HL-60 (cell line): ENCODE measurements at regions not wholly inside any gene's neighbourhood (a gene's known extent, or its start where the extent isn't known, plus 50 kb on each side); places are given as distances from the start of the nearest gene placed in this dataset.

Experiments
- DNase-seq, 2 experiments: peaks; one replicate each; pipeline ENCODE4 v3.0.0-alpha.2; 2010 to 2020; ENCODE audit warnings: low read depth in 1 of 2, low spot score in 1 of 2
- H3K27ac ChIP-seq: fragments of 250-450 bp; sonication (Bioruptor Pico); replicated peaks from 2 replicates; pipeline ENCODE4 v1.5.1; 2020; ENCODE audit warnings: mild to moderate bottlenecking, moderate library complexity
- H3K27me3 ChIP-seq: fragments of 250-450 bp; sonication (Bioruptor Pico); 2 replicates; pipeline ENCODE4 v1.5.1; 2021; ENCODE audit warnings: mild to moderate bottlenecking, moderate library complexity; ENCODE audit not compliant: insufficient read depth, poor library complexity, severe bottlenecking
- H3K4me3 ChIP-seq: replicated peaks from 2 replicates; pipeline ENCODE4 v1.5.1; 2011; ENCODE audit warnings: mild to moderate bottlenecking, control low read depth, low read length; ENCODE audit not compliant: insufficient read depth
- CTCF ChIP-seq: IDR thresholded peaks from one replicate; pipeline ENCODE4 v1.5.1; 2011; ENCODE audit warnings: low read length, control low read depth, inconsistent platforms; ENCODE audit not compliant: insufficient read depth
- GABPA ChIP-seq: IDR thresholded peaks from 2 replicates; pipeline ENCODE4 v1.6.1; 2012; ENCODE audit warnings: low read depth
- POLR2AphosphoS5 ChIP-seq: IDR thresholded peaks from 2 replicates; pipeline ENCODE4 v1.6.1; 2012; ENCODE audit warnings: low read depth
- REST ChIP-seq: IDR thresholded peaks from 2 replicates; pipeline ENCODE4 v1.6.1; 2012; ENCODE audit warnings: low read depth; ENCODE audit not compliant: insufficient replicate concordance
- SPI1 ChIP-seq: IDR thresholded peaks from 2 replicates; pipeline ENCODE4 v1.6.1; 2012; ENCODE audit warnings: low read depth, mild to moderate bottlenecking, borderline replicate concordance

- DNase-seq: no peak
- H3K27me3 ChIP-seq: no peaks in the 10 kb centered on the region
- TF ChIP-seq SPI1: no peak
- TF ChIP-seq REST: no peak
- no peak for TF ChIP-seq POLR2AphosphoS5
- no peak for TF ChIP-seq GABPA
- TF ChIP-seq CTCF: no peak
- H3K4me3 ChIP-seq: no peak overlapping the region
- no peak overlapping the region for H3K27ac ChIP-seq
These were observed 134.8 kb downstream of the FBXO4 start for GRCh38 chr5:42059778-42060464.

- DNase-seq: no peak
- Histone ChIP-seq H3K4me3 (no peak overlapping the region), H3K27me3 (no peaks in the 10 kb centered on the region), H3K27ac (no peak overlapping the region)
- TF ChIP-seq SPI1 (no peak), CTCF (no peak), POLR2AphosphoS5 (no peak), GABPA (no peak), REST (no peak)
These were observed 136.0 kb downstream of the FBXO4 start for GRCh38 chr5:42061121-42061520.

GRCh38 chr5:42064821-42065220 lies 139.7 kb downstream of the FBXO4 start:
- Histone ChIP-seq H3K27ac (no peak overlapping the region), H3K4me3 (no peak overlapping the region), H3K27me3 (no peaks in the 10 kb centered on the region)
- no peak for DNase-seq
- TF ChIP-seq CTCF (no peak), SPI1 (no peak), POLR2AphosphoS5 (no peak), GABPA (no peak), REST (no peak)
